Osteoblast (primary cell): ENCODE measurements at regions not wholly inside any gene's neighbourhood (a gene's known extent, or its start where the extent isn't known, plus 50 kb on each side); places are given as distances from the start of the nearest gene placed in this dataset.
"Not testable (repeated sequence)": the region's sequence is repeated elsewhere in the genome, so short reads cannot be mapped to it uniquely, and the experiment has no call there.

Experiments
- DNase-seq: peaks from one replicate; pipeline ENCODE4 v3.0.0; 2011; ENCODE audit warnings: low spot score, mixed read lengths; ENCODE audit not compliant: insufficient read length; ENCODE audit errors: missing footprints
- H2AFZ ChIP-seq: 2 replicates; pipeline ENCODE4 v1.6.0; 2011; ENCODE audit warnings: mild to moderate bottlenecking, low read length
- H3K27ac ChIP-seq: 2 replicates; pipeline ENCODE4 v1.5.1; 2011; ENCODE audit warnings: mild to moderate bottlenecking, low read depth, low read length, moderate library complexity
- H3K27me3 ChIP-seq: 2 replicates; pipeline ENCODE4 v1.6.0; 2012; ENCODE audit warnings: mild to moderate bottlenecking, control low read depth, inconsistent platforms, low read length, moderate library complexity; ENCODE audit not compliant: insufficient read depth
- H3K36me3 ChIP-seq: 2 replicates; pipeline ENCODE4 v1.5.1; 2011; ENCODE audit warnings: mild to moderate bottlenecking, low read length, control low read depth, moderate library complexity; ENCODE audit not compliant: insufficient read depth
- H3K4me1 ChIP-seq: 2 replicates; pipeline ENCODE4 v1.5.1; 2011; ENCODE audit warnings: mild to moderate bottlenecking, low read length, control low read depth, moderate library complexity; ENCODE audit not compliant: insufficient read depth
- H3K4me2 ChIP-seq: 2 replicates; pipeline ENCODE4 v1.6.0; 2011; ENCODE audit warnings: mild to moderate bottlenecking, low read length; ENCODE audit not compliant: insufficient read depth
- H3K4me3 ChIP-seq: fragments of 200-600 bp; sonication (generic); 3 replicates; pipeline ENCODE4 v1.5.1; 2012; ENCODE audit warnings: mild to moderate bottlenecking, low read length, inconsistent platforms; ENCODE audit not compliant: insufficient read depth
- H3K79me2 ChIP-seq: 2 replicates; pipeline ENCODE4 v1.6.0; 2012; ENCODE audit warnings: mild to moderate bottlenecking, low read length, control low read depth, inconsistent platforms; ENCODE audit not compliant: insufficient read depth
- H3K9me3 ChIP-seq: 2 replicates; pipeline ENCODE4 v1.5.1; 2011; ENCODE audit warnings: low read depth, low read length, control low read depth
- H4K20me1 ChIP-seq: 2 replicates; pipeline ENCODE4 v1.6.0; 2012; ENCODE audit warnings: mild to moderate bottlenecking, low read length, control low read depth; ENCODE audit not compliant: insufficient read depth
- TF ChIP-seq, protein P1 (sequence below): IDR thresholded peaks from 2 replicates; pipeline ENCODE4 v1.5.1; 2011; ENCODE audit warnings: mild to moderate bottlenecking, low read depth, low read length, moderate library complexity; ENCODE audit errors: extremely low read depth

DNA sequence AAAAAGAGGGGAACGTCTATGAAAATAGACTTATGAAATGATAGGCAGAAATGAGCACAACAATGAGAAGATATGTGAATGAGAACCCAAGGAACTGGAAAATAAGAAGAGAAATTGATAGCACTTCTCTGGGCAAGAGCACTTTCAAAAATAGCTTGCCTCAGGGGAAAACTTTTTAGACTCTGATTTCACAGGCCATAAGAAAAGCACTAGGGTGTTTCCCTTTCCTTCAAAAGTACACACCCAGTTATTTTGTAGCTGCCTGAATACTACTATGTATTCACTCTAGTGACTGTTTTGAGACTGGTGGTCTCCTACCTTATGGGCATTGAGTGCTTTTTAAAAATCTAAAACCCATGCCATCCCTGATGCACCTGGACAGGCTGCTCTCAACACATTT is 172.3 kb upstream of the SOX6 start:
- H3K4me1 ChIP-seq, result no peaks in the 10 kb centered on the region
- no peak for DNase-seq
- no peaks in the 10 kb centered on the region for H4K20me1 ChIP-seq
- TF ChIP-seq, protein P1, sequence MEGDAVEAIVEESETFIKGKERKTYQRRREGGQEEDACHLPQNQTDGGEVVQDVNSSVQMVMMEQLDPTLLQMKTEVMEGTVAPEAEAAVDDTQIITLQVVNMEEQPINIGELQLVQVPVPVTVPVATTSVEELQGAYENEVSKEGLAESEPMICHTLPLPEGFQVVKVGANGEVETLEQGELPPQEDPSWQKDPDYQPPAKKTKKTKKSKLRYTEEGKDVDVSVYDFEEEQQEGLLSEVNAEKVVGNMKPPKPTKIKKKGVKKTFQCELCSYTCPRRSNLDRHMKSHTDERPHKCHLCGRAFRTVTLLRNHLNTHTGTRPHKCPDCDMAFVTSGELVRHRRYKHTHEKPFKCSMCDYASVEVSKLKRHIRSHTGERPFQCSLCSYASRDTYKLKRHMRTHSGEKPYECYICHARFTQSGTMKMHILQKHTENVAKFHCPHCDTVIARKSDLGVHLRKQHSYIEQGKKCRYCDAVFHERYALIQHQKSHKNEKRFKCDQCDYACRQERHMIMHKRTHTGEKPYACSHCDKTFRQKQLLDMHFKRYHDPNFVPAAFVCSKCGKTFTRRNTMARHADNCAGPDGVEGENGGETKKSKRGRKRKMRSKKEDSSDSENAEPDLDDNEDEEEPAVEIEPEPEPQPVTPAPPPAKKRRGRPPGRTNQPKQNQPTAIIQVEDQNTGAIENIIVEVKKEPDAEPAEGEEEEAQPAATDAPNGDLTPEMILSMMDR, result no peak
- H2AFZ ChIP-seq, result no peak overlapping the region
- no peaks in the 10 kb centered on the region for H3K36me3 ChIP-seq
- H3K27ac ChIP-seq, result no peak overlapping the region
- no peaks in the 10 kb centered on the region for H3K27me3 ChIP-seq
- no peaks in the 10 kb centered on the region for H3K9me3 ChIP-seq
- H3K4me3 ChIP-seq, result no peak overlapping the region
- no peak overlapping the region for H3K4me2 ChIP-seq
- no peaks in the 10 kb centered on the region for H3K79me2 ChIP-seq

DNA sequence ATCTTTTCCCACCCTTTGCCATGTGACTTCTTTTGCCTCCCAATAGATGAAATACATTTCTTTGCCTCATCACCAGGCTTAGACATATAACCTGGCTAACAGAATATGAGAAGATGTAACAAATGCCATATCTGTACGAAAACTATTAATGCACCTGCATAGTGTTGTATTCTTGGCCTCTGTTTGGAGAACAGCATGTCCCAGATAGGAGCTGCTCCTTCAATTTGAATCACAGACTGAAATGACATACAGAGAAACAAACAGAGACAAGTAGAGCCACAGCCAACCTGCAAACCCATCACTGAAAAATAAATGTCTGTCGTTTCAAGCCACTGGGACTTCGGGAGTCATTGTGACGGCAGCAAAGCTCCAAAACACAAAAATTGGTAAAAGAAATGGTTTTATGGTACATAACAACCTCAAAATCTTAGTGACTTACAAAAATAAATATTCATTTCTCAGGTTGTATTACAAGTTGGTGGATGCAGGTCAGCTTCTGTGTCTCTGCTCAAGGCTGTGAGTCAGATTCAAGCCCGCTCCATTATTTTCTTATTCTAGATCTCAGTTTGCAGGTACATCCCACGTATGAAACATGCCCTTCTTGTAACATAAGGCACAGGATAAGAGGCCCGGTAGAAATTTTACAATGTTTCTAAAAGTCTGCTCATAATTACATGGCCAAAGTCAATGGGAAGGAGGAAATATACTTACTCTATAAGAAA is 171.3 kb upstream of the SOX6 start:
- DNase-seq, result no peak
- TF ChIP-seq, protein P1, result no peak
- no peaks in the 10 kb centered on the region for H3K9me3 ChIP-seq
- H2AFZ ChIP-seq, result no peak overlapping the region
- no peak overlapping the region for H3K4me2 ChIP-seq
- H3K36me3 ChIP-seq, result no peaks in the 10 kb centered on the region
- no peak overlapping the region for H3K27ac ChIP-seq
- no peaks in the 10 kb centered on the region for H3K79me2 ChIP-seq
- no peaks in the 10 kb centered on the region for H4K20me1 ChIP-seq
- H3K4me1 ChIP-seq, result no peaks in the 10 kb centered on the region
- no peak overlapping the region for H3K4me3 ChIP-seq
- H3K27me3 ChIP-seq, result no peaks in the 10 kb centered on the region

DNA sequence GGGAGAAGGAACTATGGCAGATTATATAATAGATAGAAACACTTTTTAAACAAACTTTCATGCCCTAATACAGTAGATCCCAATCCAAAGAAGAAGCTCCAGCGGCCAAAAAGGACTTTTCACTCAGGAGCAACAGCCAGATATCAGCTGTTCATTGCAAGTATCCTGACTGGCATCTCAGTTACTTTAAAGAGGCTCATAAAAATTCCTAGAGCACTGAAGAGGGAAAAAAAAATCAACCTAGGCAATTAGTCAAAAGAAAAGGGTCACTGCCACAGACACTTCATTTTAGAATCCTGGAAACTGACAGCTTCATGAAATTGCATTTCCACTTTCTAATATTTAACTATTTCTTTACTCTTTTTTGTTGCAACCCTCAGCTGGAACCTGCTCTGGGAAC is 170.6 kb upstream of the SOX6 start:
- Histone ChIP-seq H3K27ac (no peak overlapping the region), H3K4me2 (no peak overlapping the region), H3K36me3 (no peaks in the 10 kb centered on the region), H3K27me3 (no peaks in the 10 kb centered on the region), H3K4me1 (no peaks in the 10 kb centered on the region), H4K20me1 (no peaks in the 10 kb centered on the region), H3K9me3 (no peaks in the 10 kb centered on the region), H3K4me3 (no peak overlapping the region), H3K79me2 (no peaks in the 10 kb centered on the region), H2AFZ (no peak overlapping the region)
- TF ChIP-seq, protein P1, result no peak
- DNase-seq, result peak; percentile 26

DNA sequence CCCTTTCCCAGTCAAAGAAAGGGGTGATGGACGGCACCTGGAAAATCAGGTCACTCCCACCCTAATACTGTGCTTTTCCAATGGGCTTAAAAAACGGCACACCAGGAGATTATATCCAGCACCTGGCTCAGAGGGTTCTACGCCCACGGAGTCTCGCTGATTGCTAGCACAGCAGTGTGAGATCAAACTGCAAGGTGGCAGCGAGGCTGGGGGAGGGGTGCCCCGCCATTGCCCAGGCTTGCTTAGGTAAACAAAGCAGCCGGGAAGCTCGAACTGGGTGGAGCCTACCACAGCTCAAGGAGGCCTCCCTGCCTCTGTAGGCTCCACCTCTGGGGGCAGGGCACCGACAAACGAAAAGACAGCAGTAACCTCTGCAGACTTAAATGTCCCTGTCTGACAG is 164.4 kb upstream of the SOX6 start:
- H3K27me3 ChIP-seq, H3K4me3 ChIP-seq, H3K79me2 ChIP-seq, H2AFZ ChIP-seq, H3K9me3 ChIP-seq, H4K20me1 ChIP-seq, DNase-seq, H3K4me1 ChIP-seq, H3K36me3 ChIP-seq, H3K27ac ChIP-seq, H3K4me2 ChIP-seq: not testable (repeated sequence)
